IPS-18a (cell line): ENCODE measurements at regions not wholly inside any gene's neighbourhood (a gene's known extent, or its start where the extent isn't known, plus 50 kb on each side); places are given as distances from the start of the nearest gene placed in this dataset.
"Not testable (repeated sequence)": the region's sequence is repeated elsewhere in the genome, so short reads cannot be mapped to it uniquely, and the experiment has no call there.

ENCODE experiments used
- H3K27ac ChIP-seq: one replicate; pipeline ENCODE4 v1.5.1; 2013; ENCODE audit warnings: low read length
- H3K27me3 ChIP-seq: one replicate; pipeline ENCODE4 v1.6.1; 2013; ENCODE audit warnings: mild to moderate bottlenecking, low read length; ENCODE audit not compliant: control insufficient read depth, insufficient read depth
- H3K36me3 ChIP-seq: one replicate; pipeline ENCODE4 v1.6.1; 2013; ENCODE audit warnings: low read depth, low read length; ENCODE audit not compliant: control insufficient read depth
- H3K4me1 ChIP-seq: one replicate; pipeline ENCODE4 v1.6.1; 2013; ENCODE audit warnings: low read depth, low read length; ENCODE audit not compliant: control insufficient read depth
- H3K4me3 ChIP-seq: one replicate; pipeline ENCODE4 v1.5.1; 2013; ENCODE audit warnings: low read length
- H3K9ac ChIP-seq: one replicate; pipeline ENCODE4 v1.6.1; 2013; ENCODE audit warnings: mild to moderate bottlenecking, low read length, moderate library complexity
- H3K9me3 ChIP-seq: one replicate; pipeline ENCODE4 v1.6.1; 2013; ENCODE audit warnings: low read depth, low read length; ENCODE audit not compliant: control insufficient read depth

DNA sequence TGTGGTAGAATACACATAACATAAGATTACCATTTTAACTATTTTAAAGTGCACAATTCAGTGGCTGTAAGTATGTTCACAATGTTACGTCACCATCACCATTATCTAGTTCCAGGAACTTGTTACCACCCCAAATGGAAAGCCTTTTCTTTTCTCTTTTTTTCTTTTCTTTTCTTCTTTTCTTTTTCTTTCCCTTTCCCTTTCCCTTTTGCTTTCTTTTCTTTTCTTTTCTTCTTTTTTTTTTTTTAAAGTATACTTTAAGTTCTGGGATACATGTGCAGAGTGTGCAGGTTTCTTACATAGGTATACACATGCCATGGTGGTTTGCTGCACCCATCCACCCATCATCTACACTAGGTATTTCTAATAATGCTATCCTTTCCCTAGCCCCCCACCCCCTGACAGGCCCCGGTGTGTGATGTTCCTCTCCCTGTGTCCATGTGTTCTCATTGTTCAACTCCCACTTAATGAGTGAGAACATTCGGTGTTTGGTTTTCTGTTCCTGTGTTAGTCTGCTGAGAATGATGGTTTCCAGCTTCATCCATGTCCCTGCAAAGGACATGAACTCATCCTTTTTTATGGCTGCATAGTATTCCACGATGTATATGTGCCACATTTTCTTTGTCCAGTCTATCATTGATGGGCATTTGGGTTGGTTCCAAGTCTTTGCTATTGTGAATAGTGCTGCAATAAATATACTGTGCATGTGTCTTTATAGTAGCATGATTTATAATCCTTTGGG is 131.0 kb upstream of the PITX1 start:
- not testable (repeated sequence) for H3K27me3 ChIP-seq, H3K36me3 ChIP-seq, H3K4me1 ChIP-seq, H3K27ac ChIP-seq, H3K9me3 ChIP-seq, H3K9ac ChIP-seq, H3K4me3 ChIP-seq

GRCh38 chr5:135163964-135164363 is 129.9 kb upstream of the PITX1 start:
- Histone ChIP-seq H3K27ac (no peak overlapping the region), H3K4me1 (no peaks in the 10 kb centered on the region), H3K9ac (no peak overlapping the region), H3K9me3 (no peaks in the 10 kb centered on the region), H3K36me3 (no peaks in the 10 kb centered on the region), H3K4me3 (no peak overlapping the region), H3K27me3 (no peaks in the 10 kb centered on the region)

DNA sequence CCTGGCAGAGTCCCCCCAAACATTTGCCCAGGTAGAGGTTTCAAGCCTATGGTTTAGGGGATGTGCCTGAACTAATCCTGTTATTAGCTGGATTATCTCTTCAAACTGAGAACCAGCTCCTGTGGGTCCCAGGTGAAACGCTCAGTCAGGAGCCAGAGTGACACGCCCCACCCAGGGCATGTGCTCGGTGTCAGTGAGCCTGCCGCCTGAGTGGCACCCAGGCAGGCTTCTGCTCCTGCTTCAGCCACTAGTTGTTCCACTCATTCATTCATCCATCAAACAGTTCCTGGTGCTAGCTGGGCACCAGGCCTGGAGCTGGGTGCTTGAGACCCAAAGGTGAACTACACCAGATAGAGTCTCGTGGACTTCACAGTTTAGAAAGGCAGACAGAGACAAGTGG is 129.4 kb upstream of the PITX1 start:
- Histone ChIP-seq H3K27ac (no peak overlapping the region), H3K4me1 (no peaks in the 10 kb centered on the region), H3K9me3 (no peaks in the 10 kb centered on the region), H3K27me3 (no peaks in the 10 kb centered on the region), H3K36me3 (no peaks in the 10 kb centered on the region), H3K9ac (no peak overlapping the region), H3K4me3 (no peak overlapping the region)

DNA sequence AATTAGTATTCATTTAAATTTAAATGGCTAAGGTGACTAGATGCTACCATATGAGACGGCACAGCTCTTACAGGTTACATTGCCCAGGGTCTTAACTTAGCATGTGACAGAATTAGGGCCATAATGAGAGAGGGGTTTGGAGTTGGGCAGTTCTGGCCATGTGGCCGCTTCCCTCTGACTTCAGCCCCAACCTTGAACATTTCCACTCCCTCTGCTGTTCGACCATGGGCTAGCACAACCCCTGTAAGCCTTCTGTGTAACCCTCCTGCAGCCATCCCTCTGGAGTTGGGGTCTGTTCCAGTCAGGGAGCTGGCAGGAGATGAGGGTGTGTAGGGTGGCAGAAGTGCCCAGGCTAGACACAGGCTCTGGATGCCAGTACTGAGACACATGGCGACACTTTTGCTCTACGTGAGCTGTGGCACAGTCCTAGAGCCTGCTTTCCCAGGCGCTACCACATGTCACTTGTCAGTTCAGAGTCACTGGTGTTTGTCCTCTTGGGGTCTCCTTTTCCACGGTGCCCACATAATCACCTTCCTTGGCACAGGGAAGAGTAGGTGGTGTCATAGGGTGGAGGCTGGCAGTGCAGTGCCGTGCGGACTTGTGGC is 128.7 kb upstream of the PITX1 start:
- Histone ChIP-seq H3K9ac (no peak overlapping the region), H3K9me3 (no peaks in the 10 kb centered on the region), H3K36me3 (no peaks in the 10 kb centered on the region), H3K27me3 (no peaks in the 10 kb centered on the region), H3K4me3 (no peak overlapping the region), H3K4me1 (no peaks in the 10 kb centered on the region), H3K27ac (no peak overlapping the region)

GRCh38 chr5:135161221-135161620 is 127.2 kb upstream of the PITX1 start:
- no peaks in the 10 kb centered on the region for H3K36me3 ChIP-seq
- no peak overlapping the region for H3K4me3 ChIP-seq
- no peaks in the 10 kb centered on the region for H3K9me3 ChIP-seq
- no peaks in the 10 kb centered on the region for H3K4me1 ChIP-seq
- H3K27ac ChIP-seq, result no peak overlapping the region
- H3K27me3 ChIP-seq, result no peaks in the 10 kb centered on the region
- no peak overlapping the region for H3K9ac ChIP-seq

DNA sequence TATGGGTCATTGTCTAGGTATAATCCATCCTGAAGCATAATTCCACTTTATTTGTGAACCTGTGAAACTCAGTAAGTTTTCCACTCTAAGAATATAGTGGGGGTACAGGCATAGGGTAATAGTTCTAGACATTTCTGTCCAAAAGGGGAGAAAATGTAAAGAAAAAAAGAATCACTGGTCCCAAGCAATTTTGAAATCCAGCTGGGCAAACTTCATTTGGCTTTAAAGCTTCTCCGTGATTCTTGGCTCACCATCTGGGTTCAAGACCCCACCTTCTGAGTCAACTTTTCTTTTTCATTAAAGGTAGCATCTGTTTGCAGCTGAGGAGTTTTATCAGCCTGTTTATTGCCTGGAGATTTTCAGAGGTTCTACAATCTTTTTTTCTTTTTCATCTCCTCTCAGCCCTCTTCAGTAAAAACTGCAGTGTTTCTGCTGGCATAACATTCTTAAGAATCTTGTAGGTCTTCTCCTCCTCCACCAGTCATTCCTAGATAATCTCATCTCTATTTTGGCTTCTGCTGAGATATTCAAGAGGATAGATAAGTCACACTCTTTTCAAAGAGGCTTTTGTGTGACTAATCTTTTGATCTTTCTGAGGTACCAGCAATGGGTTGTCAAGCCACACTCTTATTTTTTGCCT is 126.1 kb upstream of the PITX1 start:
- Histone ChIP-seq H3K27ac (no peak overlapping the region), H3K9me3 (no peaks in the 10 kb centered on the region), H3K36me3 (no peaks in the 10 kb centered on the region), H3K4me3 (no peak overlapping the region), H3K9ac (no peak overlapping the region), H3K4me1 (no peaks in the 10 kb centered on the region), H3K27me3 (no peaks in the 10 kb centered on the region)

DNA sequence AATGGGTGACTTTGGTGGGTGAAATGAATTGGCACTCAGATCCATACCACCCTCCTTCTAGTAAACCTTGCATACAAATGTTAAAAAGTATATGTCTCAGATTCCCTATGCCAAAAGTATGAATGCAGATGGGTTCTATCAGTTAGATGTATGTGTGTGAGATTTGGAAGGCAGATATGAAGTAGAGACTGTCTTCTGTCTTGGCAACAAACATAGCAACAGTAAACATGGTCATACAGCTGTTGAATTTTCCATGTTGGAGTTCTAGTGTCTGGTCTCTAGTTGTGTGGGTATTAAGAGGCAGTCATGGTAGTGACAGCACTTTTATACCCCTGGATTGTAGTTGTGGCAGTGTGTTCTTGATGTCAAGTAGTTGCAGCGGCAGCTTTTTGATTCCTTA is 125.6 kb upstream of the PITX1 start:
- H3K4me1 ChIP-seq, result no peaks in the 10 kb centered on the region
- no peaks in the 10 kb centered on the region for H3K9me3 ChIP-seq
- no peaks in the 10 kb centered on the region for H3K27me3 ChIP-seq
- H3K4me3 ChIP-seq, result no peak overlapping the region
- H3K36me3 ChIP-seq, result no peaks in the 10 kb centered on the region
- no peak overlapping the region for H3K27ac ChIP-seq
- no peak overlapping the region for H3K9ac ChIP-seq

GRCh38 chr5:135158982-135159381 is 125.0 kb upstream of the PITX1 start:
- Histone ChIP-seq H3K9ac (no peak overlapping the region), H3K27ac (no peak overlapping the region), H3K27me3 (no peaks in the 10 kb centered on the region), H3K36me3 (no peaks in the 10 kb centered on the region), H3K4me3 (no peak overlapping the region), H3K9me3 (no peaks in the 10 kb centered on the region), H3K4me1 (no peaks in the 10 kb centered on the region)

DNA sequence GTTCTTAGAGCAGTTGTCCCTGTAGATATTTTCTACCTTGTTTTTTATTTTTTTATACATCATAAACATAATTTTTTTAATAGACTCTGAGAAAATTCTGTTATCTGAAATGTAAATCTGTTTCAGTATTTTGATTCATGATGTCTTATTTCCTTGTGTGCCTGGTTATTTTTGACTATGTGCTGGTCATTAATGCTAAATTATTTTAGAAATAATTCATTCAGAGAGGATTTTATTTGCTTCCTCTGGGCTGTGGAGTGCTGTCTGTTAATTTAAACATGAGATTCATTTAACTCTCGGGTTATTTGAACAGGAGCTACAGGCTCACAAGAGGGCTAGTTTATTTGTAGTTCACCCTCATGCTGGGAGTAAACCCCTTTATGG is 124.3 kb upstream of the PITX1 start:
- Histone ChIP-seq H3K4me3 (no peak overlapping the region), H3K9ac (no peak overlapping the region), H3K27ac (no peak overlapping the region), H3K9me3 (no peaks in the 10 kb centered on the region), H3K36me3 (no peaks in the 10 kb centered on the region), H3K4me1 (no peaks in the 10 kb centered on the region), H3K27me3 (no peaks in the 10 kb centered on the region)

DNA sequence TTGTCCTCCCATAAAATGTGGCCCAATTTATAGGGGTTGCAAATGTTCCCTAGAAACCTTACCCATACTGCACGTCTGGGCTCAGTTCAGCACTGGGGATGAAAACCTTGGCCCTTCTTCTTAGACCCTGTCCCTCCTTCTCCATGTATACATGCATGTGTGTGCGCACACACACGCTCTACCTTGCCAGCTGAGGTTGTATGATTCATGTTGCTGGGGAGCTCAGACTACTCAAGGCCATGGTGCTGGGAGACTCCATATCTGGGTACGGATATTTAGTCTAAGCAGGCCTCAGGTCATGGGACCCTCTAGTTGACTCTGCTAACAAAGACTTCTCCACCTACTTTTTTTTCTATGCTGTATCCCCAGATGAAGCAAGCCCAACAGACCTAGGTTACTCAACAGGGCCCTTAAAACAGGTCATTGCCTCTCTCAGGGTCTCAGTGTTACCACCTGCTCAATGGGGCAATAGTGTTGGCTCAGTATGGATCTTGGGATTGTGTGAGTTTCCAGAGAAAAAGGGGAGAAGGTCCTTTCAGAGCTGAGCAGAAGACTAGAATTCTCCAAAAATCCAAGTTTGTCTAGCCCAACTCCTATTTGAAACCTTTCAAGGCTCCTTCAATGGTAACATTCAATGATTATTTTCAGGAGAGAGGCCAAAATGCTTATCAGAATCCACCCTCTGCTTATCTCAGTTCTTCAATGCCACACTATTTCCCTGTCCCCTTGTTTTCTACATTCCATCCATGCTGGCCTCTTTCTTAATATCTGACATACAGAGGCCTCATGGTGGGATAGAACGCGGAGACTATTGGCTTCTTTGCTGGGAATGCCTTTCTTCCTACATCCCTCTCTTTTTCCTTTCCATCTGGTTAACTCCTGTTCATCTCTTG is 123.6 kb upstream of the PITX1 start:
- Histone ChIP-seq H3K36me3 (no peaks in the 10 kb centered on the region), H3K4me1 (no peaks in the 10 kb centered on the region), H3K27ac (no peak overlapping the region), H3K9ac (no peak overlapping the region), H3K9me3 (no peaks in the 10 kb centered on the region), H3K4me3 (no peak overlapping the region), H3K27me3 (no peaks in the 10 kb centered on the region)

DNA sequence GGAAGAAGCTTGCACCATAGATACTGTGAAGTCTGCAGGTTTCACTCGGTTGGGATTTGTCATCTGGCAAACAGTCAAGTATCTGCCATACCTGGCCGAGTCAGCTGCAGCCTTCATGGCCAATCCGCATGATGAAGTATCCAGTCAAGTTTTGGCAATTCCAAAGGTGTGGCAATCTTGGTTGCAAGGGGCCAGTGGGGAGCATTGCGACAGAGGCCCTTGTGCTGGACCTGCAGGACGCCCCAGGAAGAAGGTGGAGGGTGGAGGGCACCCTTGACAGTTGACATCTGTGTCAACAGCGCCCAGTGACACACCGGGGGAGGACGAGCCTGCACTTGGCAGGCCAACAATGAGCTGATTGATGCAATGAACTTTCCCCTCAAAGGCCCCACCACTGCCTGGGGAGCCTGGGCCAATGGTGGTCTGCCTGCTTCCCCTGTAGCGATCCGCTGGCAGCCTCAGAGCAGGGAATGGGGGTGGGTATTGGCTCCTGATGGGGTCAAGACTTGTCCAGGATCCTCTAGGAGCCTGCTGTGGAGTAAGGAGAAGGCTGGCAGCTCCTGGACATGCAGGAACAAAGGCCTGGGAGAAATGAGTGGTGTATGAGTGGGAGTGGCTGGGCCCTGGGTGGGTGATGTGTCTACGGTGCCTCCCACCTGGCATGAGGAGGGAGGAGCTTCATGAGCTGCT is 122.8 kb upstream of the PITX1 start:
- H3K27ac ChIP-seq, result no peak overlapping the region
- H3K36me3 ChIP-seq, result no peaks in the 10 kb centered on the region
- no peaks in the 10 kb centered on the region for H3K9me3 ChIP-seq
- no peaks in the 10 kb centered on the region for H3K4me1 ChIP-seq
- no peak overlapping the region for H3K9ac ChIP-seq
- H3K4me3 ChIP-seq, result no peak overlapping the region
- H3K27me3 ChIP-seq, result no peaks in the 10 kb centered on the region
